Myocyte (in vitro differentiated cells): ENCODE measurements at regions not wholly inside any gene's neighbourhood (a gene's known extent, or its start where the extent isn't known, plus 50 kb on each side); places are given as distances from the start of the nearest gene placed in this dataset.
"Not testable (repeated sequence)": the region's sequence is repeated elsewhere in the genome, so short reads cannot be mapped to it uniquely, and the experiment has no call there.

Source experiments
- DNase-seq: peaks from one replicate; pipeline ENCODE4 v3.0.0-alpha.2; 2012; ENCODE audit warnings: low read depth

DNA sequence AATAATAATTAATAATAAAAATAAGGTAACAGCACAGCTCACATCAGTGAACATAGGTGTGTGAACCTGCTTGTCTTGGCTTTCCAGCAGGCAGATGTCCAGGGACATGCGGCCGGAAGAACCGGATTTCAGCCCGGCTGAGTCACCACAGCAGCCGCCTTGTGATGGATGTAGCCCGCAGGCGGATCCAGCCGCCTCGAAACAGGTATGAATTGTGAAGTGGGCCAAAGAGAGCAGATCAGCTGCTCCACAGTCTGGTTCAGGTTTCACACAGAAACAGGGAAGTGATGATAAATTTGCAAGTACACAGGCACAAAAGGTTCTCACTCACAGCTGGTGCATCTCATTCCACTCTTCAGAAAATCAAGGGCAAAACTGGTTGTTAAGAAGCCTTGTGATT is 55.1 kb downstream of the ID4 start:
- DNase-seq = no peak

DNA sequence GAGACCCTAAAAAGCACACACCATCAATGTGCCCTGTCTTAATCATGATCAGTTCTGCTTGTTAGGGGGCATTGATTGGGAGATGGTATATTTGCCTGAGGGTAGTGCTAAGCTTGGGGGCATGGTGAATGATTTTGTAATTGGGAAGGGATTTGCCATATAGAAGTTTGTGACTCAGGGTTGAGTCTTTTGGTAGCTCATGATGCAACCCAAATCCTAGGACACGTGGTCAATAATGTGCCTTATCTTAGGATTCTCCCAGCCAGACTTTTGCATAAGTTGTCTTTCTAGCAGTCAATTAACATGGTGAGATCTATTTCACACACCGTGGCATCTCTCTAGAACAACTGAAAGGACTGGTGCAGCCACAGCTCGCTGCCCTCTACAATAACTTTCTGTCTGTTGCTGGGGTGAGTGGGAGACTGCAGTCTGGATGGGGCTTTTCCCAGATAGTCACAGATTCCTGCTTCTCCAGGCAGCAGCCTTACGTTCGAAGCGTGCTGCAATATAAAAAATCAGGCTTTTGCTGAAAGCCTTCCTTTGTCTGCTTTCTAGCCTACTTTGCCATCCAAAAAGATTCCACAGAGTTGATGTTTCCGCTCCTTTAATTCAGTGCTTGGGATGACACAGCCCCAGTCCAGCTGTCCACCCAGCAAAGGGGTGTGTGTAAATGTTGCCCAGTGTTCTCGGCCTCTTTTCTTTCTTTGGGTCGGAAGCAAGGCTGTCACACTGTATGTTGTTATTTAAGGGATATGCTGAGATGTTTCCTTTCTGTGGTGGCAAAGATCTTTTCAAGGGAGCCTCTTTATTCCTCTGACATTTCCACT is 58.9 kb downstream of the ID4 start:
- DNase-seq = no peak

DNA sequence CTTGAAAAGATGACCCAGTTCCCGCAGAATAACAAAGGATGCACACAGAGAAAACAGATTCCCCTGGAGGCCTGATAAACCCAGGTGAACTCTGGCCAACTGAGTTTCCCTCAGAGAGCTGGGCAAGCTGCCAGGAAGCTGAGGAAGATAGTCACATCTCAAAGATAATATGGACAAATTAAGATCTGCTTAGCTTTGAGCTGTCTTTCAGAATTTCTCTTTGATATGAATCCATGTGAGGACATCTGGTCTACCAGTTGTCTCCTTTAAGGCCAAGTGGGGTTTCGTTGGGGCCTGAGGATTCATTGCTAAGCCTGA is 59.5 kb downstream of the ID4 start:
- DNase-seq = no peak

DNA sequence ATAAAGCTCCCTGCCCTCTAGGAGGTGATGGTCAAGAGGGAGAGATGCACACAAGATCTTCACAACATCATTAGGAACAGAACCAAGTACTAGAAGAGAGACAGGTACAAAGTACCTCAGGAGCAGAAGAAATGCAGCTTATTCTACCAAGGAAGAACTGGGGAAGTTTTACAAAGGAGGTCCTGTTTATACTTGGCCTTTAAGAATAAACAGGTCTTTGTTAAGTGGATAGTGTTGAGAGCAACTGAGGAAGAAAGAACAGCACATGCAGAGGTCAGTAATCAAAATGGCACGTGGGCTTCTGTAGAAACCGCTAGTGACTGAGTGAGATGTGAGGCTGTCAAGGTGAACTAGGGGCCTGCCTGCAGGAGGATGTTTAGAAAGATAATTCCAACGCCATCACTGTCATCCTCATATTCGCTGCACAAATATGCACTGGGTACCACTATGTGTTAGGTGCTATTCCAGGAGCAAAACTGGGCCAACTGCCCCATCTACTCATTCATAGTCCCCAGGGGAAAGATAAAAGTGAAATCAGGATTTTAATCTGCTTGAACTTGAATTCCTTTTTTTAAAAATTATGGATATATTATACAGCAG is 61.1 kb downstream of the ID4 start:
- no peak for DNase-seq

DNA sequence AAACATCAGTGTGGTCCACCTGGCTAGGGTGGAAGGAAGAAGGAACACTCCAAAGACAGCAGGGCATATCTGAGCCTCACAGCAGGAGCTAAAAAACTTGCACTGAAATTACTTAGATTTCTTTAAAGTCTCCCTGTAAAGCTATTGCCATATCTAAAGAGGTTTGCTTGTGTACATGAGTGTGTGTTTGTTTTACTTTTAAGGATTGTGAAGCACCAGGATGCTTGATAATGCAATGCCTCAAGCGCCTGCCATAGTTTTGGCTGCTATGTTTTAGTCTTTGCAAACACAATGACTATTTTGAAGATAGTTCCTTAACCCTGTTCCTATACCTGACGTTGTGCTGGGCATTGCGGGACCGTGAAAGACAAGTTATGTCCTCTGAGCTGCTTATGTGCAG is 65.0 kb downstream of the ID4 start:
- DNase-seq = no peak

DNA sequence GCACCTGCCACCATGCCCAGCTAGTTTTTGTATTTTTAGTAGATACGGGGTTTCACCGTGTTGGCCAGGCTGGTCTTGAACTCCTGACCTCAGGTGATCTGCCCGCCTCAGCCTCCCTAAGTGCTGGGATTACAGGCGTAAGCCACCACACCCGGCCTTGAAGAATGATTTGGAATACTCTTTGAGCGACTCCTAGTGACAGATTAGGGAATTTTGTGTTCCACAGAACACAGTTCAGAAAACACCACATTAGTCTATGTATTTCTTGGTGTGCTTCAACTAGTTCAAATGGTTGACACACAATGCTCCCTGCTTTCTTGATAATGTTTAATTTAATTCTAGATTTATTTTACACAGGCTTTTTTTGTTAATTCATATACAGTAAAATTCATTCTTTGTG is 67.2 kb downstream of the ID4 start:
- not testable (repeated sequence) for DNase-seq

DNA sequence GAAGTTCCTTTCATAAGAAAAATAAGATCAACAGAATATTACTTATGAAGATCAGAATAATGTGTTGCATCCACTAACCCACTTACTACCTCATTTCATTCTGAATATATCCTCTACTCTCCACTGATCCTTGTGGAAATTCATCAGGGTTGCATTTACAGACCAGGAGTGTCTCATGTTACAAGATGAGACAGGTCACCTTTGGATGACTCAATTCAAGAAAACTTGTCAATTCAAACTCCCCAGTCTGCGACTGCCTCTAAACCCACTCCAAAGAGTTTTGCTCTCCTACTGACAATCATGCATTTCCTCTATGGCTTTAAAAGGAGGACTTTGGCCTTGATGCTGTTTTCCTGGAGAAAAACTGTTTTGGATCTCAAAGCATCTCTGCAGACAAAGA is 68.4 kb downstream of the ID4 start:
- no peak for DNase-seq

DNA sequence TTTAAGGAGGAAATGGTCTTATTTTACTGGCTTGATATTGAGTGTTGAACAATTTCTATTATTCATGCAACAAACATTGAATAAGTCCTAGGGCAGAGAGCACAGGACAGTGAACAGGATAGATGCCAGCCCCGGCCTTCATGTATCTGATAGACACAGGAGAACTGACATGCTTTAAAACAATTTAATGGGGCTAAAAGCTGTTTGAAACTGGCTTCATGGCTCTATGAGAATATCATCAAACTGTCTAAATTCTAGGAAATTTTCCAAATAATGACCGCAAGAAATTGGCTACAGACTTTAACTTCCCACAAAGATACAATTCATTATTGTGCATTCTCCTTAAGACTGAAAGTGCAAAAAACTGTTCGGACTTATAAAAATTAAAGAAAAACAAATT is 69.0 kb downstream of the ID4 start:
- no peak for DNase-seq

DNA sequence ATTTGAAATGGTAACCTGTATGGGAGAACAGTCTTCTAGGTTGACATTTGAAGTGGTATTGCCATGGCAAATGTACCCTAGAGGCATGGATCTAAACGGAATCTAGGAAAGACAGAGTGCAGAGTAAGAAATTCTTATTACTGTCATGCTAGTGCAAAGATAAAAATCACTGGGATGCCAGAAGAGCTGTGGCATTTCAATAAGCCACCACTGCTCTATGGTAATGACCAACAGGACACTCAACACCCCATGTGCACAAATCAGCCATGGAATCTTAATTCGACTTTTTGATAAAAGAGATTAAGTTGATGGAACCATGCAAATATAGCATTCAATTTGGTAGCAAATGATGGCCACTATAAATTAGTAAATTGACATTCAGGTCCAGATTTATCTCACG is 74.1 kb downstream of the ID4 start:
- DNase-seq = no peak

DNA sequence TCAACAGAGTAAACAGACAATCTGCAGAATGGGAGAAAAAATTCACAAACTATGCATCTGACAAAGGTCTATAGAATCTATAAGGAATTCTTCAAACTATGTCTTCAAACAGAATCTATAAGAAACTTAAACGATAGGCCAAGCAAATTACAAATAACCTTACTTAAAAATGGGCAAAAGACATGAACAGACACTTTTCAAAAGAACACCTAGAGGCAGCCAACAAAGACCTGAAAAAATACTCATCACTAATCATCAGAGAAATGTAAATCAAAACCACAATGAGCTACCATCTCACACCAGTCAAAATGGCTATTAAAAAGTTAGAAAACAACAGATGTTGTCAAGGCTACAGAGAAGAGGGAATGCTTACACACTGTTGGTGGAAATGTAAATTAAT is 81.3 kb downstream of the ID4 start:
- no peak for DNase-seq

DNA sequence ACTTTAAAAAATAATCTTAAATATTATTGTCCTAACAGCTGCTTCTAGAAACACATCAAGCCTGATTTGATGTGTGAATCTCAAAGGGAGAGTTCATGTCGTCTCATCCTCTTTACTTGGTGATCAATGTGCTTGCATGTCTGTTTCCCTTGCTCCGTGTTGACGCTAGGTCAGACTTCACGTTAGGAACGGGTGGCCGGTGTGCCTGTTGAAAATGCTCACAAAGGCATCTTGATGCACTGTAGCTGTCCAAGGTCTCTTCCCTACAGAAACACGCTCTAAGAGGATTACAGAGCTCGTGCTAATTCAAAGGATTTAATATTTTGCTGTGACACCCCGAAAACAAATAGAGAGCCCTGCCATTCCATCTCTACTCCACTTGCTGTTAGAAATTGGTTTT is 84.6 kb downstream of the ID4 start:
- no peak for DNase-seq

DNA sequence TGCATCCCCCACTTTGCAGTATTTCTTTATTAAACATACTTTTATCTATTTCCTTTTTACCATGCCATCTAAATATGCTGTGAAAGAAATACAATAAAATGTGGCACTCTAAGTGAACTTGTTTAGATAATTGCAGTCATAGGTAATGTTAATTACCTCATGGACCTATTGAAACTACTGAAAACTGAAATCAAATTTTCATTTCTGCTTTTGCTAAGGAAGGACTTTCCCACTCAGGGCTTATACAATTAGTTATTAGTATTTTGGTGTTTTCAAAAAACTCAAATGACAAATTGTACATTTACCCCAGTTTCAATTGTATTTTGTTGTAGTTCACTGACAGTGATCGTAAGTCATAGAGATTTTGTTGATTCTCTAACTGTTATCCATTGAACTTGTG is 88.4 kb downstream of the ID4 start:
- no peak for DNase-seq

DNA sequence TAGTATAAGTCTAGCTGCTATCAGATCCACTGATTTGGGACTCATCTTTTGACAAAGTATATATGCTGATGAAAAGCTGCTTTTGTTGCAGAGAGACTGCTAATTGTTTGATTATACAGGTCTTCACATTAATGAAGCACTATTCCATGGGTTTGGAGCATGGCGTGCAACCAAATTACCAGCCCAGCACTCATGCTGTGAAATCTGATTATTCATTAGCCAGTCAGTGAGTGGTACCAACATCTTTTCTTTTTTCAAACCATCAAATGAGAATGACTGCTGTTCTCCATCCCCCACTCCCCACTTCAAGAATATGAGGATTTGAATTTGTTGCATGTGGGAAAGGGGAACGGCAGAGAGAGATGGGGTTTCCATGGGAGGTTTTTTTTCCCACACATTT is 91.3 kb downstream of the ID4 start:
- DNase-seq = no peak

DNA sequence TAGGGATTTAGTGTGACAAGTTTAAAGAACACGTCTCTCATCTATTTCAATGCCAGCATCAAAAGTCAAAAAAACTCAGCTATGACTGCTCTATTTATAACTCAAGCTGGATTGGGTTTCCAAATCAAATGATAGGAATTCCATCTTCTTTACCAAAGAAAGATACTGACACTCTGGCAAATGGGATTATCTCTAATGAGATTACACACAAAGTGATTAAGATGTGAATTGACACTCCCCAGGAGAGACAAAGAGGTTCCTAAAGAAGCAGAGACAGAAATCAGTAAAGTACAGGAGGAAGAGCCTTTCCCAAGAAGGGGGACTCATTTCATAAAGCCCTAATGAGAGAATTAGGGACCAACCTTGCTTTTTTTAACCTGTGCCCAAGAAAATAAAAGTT is 92.1 kb downstream of the ID4 start:
- DNase-seq = no peak

DNA sequence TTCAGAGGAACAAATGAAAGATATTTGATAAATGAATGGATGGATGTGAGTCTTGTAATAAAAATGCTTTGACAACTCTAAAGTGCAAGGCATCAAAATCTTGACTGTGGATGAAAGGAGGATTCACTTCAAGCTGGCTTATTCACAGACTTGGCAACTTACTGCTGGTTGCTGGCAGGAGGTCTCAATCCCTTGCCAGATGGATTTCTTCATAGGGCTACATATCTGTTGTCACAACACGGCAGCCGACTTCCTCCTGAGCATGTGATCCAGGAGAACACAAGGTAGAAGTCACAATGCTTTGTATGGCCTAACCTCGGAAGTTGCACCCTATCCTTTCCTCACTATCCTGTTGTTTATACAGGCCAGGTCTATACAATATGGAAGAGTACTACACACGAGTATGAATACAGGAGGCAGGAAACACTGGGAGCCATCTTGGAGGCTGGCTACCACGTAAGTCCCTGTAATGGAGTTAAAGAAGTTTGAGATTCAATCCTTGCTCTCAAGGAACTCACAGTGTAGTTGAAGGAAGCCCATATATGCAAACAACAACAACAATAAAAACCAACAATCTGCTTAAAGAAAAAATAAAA is 97.9 kb downstream of the ID4 start:
- DNase-seq = no peak

DNA sequence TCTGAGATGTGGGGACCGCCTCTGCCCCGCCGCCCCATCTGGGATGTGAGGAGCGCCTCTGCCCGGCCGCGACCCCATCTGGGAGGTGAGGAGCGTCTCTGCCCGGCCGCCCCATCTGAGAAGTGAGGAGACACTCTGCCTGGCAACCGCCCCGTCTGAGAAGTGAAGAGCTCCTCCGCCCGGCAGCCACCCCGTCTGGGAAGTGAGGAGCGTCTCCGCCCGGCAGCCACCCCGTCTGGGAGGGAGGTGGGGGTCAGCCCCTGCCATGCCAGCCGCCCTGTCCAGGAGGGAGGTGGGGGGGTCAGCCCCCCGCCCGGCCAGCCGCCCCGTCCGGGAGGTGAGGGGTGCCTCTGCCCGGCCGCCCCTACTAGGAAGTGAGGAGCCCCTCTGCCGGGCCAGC is 102.2 kb downstream of the ID4 start:
- not testable (repeated sequence) for DNase-seq

DNA sequence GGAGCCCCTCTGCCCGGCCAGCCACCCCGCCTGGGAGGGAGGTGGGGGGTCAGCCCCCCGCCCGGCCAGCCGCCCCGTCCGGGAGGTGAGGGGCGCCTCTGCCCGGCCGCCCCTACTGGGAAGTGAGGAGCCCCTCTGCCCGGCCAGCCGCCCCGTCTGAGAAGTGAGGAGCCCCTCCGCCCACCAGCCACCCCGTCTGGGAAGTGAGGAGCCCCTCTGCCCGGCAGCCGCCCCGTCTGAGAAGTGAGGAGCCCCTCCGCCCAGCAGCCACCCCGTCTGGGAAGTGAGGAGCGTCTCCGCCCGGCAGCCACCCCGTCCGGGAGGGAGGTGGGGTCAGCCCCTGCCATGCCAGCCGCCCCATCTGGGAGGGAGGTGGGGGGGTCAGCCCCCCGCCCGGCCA is 102.8 kb downstream of the ID4 start:
- DNase-seq = not testable (repeated sequence)

DNA sequence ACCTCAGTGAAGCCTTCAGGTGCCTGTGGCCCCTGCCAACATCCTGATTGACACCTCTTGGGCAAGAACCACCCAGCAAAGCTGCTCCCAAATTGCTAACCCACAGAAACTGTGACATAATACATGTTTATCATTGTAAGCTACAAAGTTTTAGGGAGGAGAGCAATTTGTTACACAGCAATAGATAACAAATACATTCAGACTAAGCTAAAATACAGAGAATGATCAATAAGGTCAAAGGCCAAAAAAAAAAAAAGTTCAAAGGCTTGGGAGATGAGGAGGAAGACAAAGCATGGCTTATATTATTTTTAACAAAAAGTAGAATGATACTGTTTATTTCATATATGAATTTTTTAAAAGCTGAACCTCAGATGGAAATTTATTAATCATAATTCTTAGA is 105.9 kb downstream of the ID4 start:
- no peak for DNase-seq

DNA sequence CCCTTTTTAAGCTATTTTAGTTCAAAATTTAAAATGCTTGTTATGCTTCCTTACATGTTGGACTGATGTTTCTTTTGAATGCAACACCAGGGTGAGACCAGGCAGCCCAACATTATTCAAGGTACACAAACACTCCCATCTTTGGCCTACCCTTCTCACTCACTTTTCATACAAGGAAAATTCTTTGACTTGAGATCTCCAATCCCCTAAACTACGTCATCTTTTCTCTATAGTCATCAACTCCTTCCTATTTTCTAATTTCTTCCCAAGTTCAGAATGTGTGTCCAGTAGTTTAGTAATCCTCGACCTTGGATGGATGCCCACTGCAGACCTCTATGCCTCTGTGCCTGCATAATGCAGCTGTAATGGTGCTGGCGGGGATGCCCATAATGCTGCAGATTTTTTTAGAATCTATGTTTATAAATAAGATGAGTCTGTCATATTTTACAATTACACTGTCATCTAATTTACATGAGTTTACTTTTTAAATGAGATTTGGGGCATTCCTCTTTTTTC is 108.7 kb downstream of the ID4 start:
- no peak for DNase-seq

DNA sequence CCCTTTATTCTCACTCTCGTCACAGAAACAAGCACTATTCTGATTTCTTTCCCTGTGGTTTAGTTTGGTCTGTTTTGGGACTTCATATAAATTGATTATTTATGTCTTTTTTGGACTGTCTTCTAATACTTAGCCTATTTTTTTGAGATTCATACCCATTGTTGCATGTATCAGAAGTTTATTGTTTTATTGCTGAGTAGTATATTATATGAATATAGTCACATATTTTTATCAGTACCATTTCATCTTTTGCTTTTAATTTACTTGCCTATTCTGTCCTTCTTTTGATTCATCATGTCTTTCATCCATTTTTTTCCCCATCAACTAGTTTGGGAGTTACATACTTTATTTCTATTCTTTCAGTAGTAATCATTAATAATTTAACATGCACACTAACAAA is 112.0 kb downstream of the ID4 start:
- DNase-seq = no peak

DNA sequence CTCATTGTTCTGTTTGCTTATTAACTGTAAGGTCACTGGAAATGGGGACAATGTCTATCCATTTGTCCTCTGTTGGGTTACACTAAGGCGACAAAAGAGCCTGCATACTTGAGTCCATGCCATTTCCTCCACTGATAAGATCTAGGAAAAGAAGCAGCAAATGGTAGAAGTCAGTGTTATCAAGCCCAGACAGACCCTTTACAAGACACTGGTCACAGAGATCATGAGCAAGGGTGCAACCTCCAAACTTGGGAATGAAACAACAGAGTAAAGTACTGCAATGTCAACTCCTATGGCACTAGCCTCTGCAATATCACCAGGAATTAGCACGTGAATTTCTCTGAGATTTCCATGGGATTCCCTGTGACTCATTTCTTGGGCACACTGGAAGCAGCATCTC is 126.9 kb downstream of the ID4 start:
- DNase-seq = no peak

DNA sequence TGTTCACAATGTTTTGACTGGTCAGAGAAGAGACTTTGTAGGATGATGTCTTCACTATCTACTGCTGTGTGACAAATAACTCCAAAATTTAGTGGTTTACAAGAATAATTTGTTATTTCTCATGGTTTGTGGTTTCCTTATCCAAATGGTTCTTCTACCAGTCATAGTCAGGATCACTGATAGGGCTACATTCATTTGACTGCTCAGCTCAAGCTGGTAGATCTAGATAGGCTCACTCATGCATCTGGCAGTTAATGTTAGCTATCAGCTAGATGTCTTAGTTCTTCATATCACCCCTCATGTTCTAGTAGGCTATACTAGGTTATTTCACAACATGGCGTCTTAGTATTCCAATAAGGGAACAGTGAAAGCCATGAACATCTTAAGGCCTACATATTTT is 131.0 kb downstream of the ID4 start:
- no peak for DNase-seq

DNA sequence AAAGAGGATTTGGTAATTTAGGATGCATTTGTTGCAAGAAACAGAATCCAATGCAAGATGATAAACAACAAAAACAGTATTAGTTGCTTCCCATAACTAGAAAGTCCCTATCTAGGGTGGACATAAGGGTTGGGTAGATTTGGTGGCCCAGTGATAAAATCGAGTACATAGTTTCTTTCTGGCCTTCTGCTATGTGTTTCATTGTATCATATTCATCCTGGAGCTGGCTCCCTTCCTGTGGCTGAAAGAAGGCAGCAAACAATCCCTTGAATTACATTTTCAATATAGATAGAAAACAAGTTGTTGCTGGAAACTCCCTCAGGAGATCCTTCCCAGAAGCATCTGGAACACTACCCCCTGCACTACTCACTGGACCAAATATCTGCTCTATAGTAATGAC is 135.1 kb downstream of the ID4 start:
- DNase-seq = no peak
